ENCODE measurements at regions not wholly inside any gene's neighbourhood (a gene's known extent, or its start where the extent isn't known, plus 50 kb on each side); places are given as distances from the start of the nearest gene placed in this dataset.

GRCh38 chr3:81884791-81885190, 123.3 kb upstream of the GBE1 start:
- no peak for TF ChIP-seq CTCF (IDR thresholded peaks at IDR 0.05)
- Histone ChIP-seq H3K27me3 (no peaks in the 10 kb centered on the region), H3K4me3 (no peak overlapping the region)

GRCh38 chr3:81876826-81877225, 115.4 kb upstream of the GBE1 start:
- Histone ChIP-seq H3K4me3 (no peak overlapping the region), H3K27me3 (no peaks in the 10 kb centered on the region), H3K4me1 (no peaks in the 10 kb centered on the region), H3K36me3 (no peaks in the 10 kb centered on the region), H3K27ac (no peak overlapping the region), H3K9me3 (peaks cover 0 to 6% of the 10 kb centered on the region in 2 donors)
- no peak for ATAC-seq
- intact Hi-C loops (cut with DNase I), result no loop called here
- TF ChIP-seq CTCF (IDR thresholded peaks at IDR 0.05), result no peak
- no peak for DNase-seq

More at GRCh38 chr3:81884791-81885190, 123.3 kb upstream of the GBE1 start:
- no peaks in the 10 kb centered on the region for H3K4me1 ChIP-seq
- DNase-seq, result no peak
- intact Hi-C loops (cut with DNase I), result no loop called here
- no peaks in the 10 kb centered on the region for H3K36me3 ChIP-seq
- no peak overlapping the region for H3K27ac ChIP-seq
- H3K9me3 ChIP-seq, result peaks cover 0 to 3% of the 10 kb centered on the region in 2 donors
- no peak for ATAC-seq

- no peak for DNase-seq
- Histone ChIP-seq H3K27me3 (no peaks in the 10 kb centered on the region), H3K4me1 (no peaks in the 10 kb centered on the region), H3K9me3 (peaks cover 0 to 3% of the 10 kb centered on the region in 2 donors), H3K36me3 (no peaks in the 10 kb centered on the region), H3K27ac (no peak overlapping the region), H3K4me3 (no peak overlapping the region)
- intact Hi-C loops (cut with DNase I), result no loop called here
- no peak for ATAC-seq
- no peak for TF ChIP-seq CTCF (IDR thresholded peaks at IDR 0.05)
Observed at GRCh38 chr3:81874738-81875137, 113.3 kb upstream of the GBE1 start.

GRCh38 chr3:81872566-81872965, 111.1 kb upstream of the GBE1 start:
- H3K9me3 ChIP-seq, result no peaks in the 10 kb centered on the region
- H3K36me3 ChIP-seq, result no peaks in the 10 kb centered on the region
- no peak for DNase-seq
- no peak for ATAC-seq
- no peaks in the 10 kb centered on the region for H3K27me3 ChIP-seq
- no peak overlapping the region for H3K27ac ChIP-seq
- H3K4me1 ChIP-seq, result no peaks in the 10 kb centered on the region
- H3K4me3 ChIP-seq, result no peak overlapping the region
- intact Hi-C loops (cut with DNase I), result no loop called here
- no peak for TF ChIP-seq CTCF (IDR thresholded peaks at IDR 0.05)

GRCh38 chr3:81871358-81872155, 110.1 kb upstream of the GBE1 start:
- no peak for ATAC-seq
- no peak for TF ChIP-seq CTCF (IDR thresholded peaks at IDR 0.05)
- Histone ChIP-seq H3K9me3 (no peaks in the 10 kb centered on the region), H3K27me3 (no peaks in the 10 kb centered on the region), H3K36me3 (no peaks in the 10 kb centered on the region), H3K27ac (no peak overlapping the region), H3K4me1 (no peaks in the 10 kb centered on the region), H3K4me3 (no peak overlapping the region)
- intact Hi-C loops (cut with DNase I), result no loop called here
- DNase-seq, result no peak

All from left lung (tissue), 4 donors.